ENCODE measurements at regions not wholly inside any gene's neighbourhood (a gene's known extent, or its start where the extent isn't known, plus 50 kb on each side); places are given as distances from the start of the nearest gene placed in this dataset.

DNA sequence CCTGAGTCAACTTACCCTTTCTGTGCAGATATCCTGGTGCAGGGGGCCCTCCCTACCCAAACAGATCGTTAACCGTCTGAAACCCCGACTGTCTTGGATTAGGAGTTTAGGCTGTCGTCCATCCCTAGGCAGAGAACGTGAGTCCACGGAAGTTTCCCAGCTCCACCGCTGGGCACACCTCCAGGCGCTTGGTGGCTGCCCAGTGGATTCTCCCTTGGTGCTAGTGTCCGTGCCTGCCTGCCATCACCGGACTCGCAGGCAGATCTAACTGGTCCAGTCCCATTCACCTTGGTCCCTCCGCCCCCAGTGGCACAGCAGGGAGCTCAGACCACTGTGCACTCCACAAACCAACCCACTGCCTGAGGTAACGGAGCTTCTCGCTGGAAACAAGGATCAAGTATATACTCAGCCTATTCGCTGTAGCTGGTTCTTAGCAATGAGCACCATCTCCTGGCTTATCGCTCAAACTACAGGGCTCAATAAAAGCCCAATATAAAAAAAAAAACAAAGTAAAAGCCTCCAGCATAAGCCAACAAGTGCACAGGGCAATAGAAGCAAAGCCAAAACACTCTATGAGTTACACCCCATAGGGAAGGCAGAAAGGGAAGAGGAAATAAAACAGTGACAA, 79.5 kb upstream of the USP9Y start:
- no peak for DNase-seq (ENCODE audit: low spot score in 2 of 2)

GRCh38 chrY:12623204-12623603, 77.8 kb upstream of the USP9Y start:
- no CpG with 5 or more reads among the region's 1 CpG for WGBS
- no peak for DNase-seq (ENCODE audit: low spot score in 2 of 2)
- H3K9me3 ChIP-seq, result no peaks in the 10 kb centered on the region
- no peaks in the 10 kb centered on the region for H3K36me3 ChIP-seq
- H3K4me3 ChIP-seq, result no peak overlapping the region
- TF ChIP-seq EP300 (IDR thresholded peaks at IDR 0.05), result no peak
- no peak for TF ChIP-seq CTCF (IDR thresholded peaks at IDR 0.05)
- TF ChIP-seq POLR2AphosphoS5 (IDR thresholded peaks at IDR 0.05), result no peak
- TF ChIP-seq POLR2A (IDR thresholded peaks at IDR 0.05), result no peak
- no peaks in the 10 kb centered on the region for H3K4me1 ChIP-seq
- no peak overlapping the region for H3K27ac ChIP-seq
- no peaks in the 10 kb centered on the region for H3K27me3 ChIP-seq

More for the DNA sequence above, 79.5 kb upstream of the USP9Y start:
- H3K4me3 ChIP-seq, result no peak overlapping the region
- no peaks in the 10 kb centered on the region for H3K4me1 ChIP-seq
- TF ChIP-seq EP300 (IDR thresholded peaks at IDR 0.05) (no peak), POLR2A (IDR thresholded peaks at IDR 0.05) (no peak), CTCF (IDR thresholded peaks at IDR 0.05) (peak in 1 of 2 donors; percentile 27), POLR2AphosphoS5 (IDR thresholded peaks at IDR 0.05) (no peak)
- no peaks in the 10 kb centered on the region for H3K27me3 ChIP-seq
- H3K27ac ChIP-seq, result no peak overlapping the region
- no peaks in the 10 kb centered on the region for H3K9me3 ChIP-seq
- no peaks in the 10 kb centered on the region for H3K36me3 ChIP-seq
- WGBS, result no CpG with 5 or more reads among the region's 16 CpGs

GRCh38 chrY:12642986-12643385, 58.0 kb upstream of the USP9Y start:
- WGBS, result no CpG with 5 or more reads among the region's 1 CpG
- no peak for DNase-seq (ENCODE audit: low spot score in 2 of 2)
- Histone ChIP-seq H3K4me1 (no peaks in the 10 kb centered on the region), H3K4me3 (no peak overlapping the region), H3K9me3 (no peaks in the 10 kb centered on the region), H3K36me3 (no peaks in the 10 kb centered on the region), H3K27ac (no peak overlapping the region), H3K27me3 (no peaks in the 10 kb centered on the region)
- TF ChIP-seq POLR2A (IDR thresholded peaks at IDR 0.05), result no peak
- TF ChIP-seq CTCF (IDR thresholded peaks at IDR 0.05), result no peak
- no peak for TF ChIP-seq POLR2AphosphoS5 (IDR thresholded peaks at IDR 0.05)
- no peak for TF ChIP-seq EP300 (IDR thresholded peaks at IDR 0.05)

- DNase-seq (ENCODE audit: low spot score in 2 of 2), result no peak
- Histone ChIP-seq H3K27me3 (no peaks in the 10 kb centered on the region), H3K27ac (no peak overlapping the region), H3K9me3 (no peaks in the 10 kb centered on the region), H3K36me3 (no peaks in the 10 kb centered on the region), H3K4me3 (no peak overlapping the region), H3K4me1 (no peaks in the 10 kb centered on the region)
- TF ChIP-seq CTCF (IDR thresholded peaks at IDR 0.05) (no peak), POLR2A (IDR thresholded peaks at IDR 0.05) (no peak), POLR2AphosphoS5 (IDR thresholded peaks at IDR 0.05) (no peak), EP300 (IDR thresholded peaks at IDR 0.05) (no peak)
- WGBS, result no CpG with 5 or more reads among the region's 5 CpGs
Observed at GRCh38 chrY:12643693-12644348, 57.2 kb upstream of the USP9Y start.

- WGBS, result no CpG with 5 or more reads among the region's 2 CpGs
- Histone ChIP-seq H3K36me3 (no peaks in the 10 kb centered on the region), H3K9me3 (no peaks in the 10 kb centered on the region), H3K27me3 (no peaks in the 10 kb centered on the region), H3K4me3 (no peak overlapping the region), H3K4me1 (no peaks in the 10 kb centered on the region), H3K27ac (no peak overlapping the region)
- TF ChIP-seq CTCF (IDR thresholded peaks at IDR 0.05) (no peak), POLR2AphosphoS5 (IDR thresholded peaks at IDR 0.05) (no peak), EP300 (IDR thresholded peaks at IDR 0.05) (no peak), POLR2A (IDR thresholded peaks at IDR 0.05) (no peak)
- DNase-seq (ENCODE audit: low spot score in 2 of 2), result no peak
Observed at GRCh38 chrY:12651095-12651494, 49.9 kb upstream of the USP9Y start.
